Spleen (tissue), 7 donors: ENCODE measurements at regions not wholly inside any gene's neighbourhood (a gene's known extent, or its start where the extent isn't known, plus 50 kb on each side); places are given as distances from the start of the nearest gene placed in this dataset.

Experiments used
- CTCF ChIP-seq, 11 experiments: fragments of 200-600 bp in 7 of 11; fragments of 450-650 bp in 4 of 11; sonication (generic) in 4 of 11; IDR thresholded peaks in 8 of 11; conservative IDR thresholded peaks in 3 of 11; 1 replicate in 7 of 11; 2 replicates in 4 of 11; pipeline versions ENCODE4 v1.4.0 to v1.8.0; 2016 to 2021; ENCODE audit warnings: antibody characterized with exemption in 11 of 11, inconsistent platforms in 4 of 11, mild to moderate bottlenecking in 1 of 11
- POLR2A ChIP-seq, 3 donors: fragments of 450-650 bp; IDR thresholded peaks; one replicate each; pipeline ENCODE4 v1.5.1; 2017; ENCODE audit warnings: antibody characterized with exemption in 3 of 3, mild to moderate bottlenecking in 1 of 3
- donor health status: DM: no; HTN: no; CAD: no; lungs with moderate emphysema.
- donor health status: DM: no; HTN: no; CAD: no.
- donor health status: DM: no; HTN: no; CAD: no.

GRCh38 chr6:71531841-71532240 is 243.2 kb downstream of the OGFRL1 start:
- TF ChIP-seq CTCF (IDR thresholded peaks at IDR 0.05 in 8 of 11, conservative IDR thresholded peaks at IDR 0.05 in 3 of 11), result no peak
- TF ChIP-seq POLR2A (IDR thresholded peaks at IDR 0.05), result no peak
